GM19043 (cell line): ENCODE measurements at regions not wholly inside any gene's neighbourhood (a gene's known extent, or its start where the extent isn't known, plus 50 kb on each side); places are given as distances from the start of the nearest gene placed in this dataset.

ENCODE experiments used
- ATAC-seq: cut with Tn5 transposase; IDR thresholded peaks from one replicate; pipeline ENCODE4 v1.9.1; 2021; ENCODE audit warnings: low read depth; ENCODE audit not compliant: unreplicated experiment

DNA sequence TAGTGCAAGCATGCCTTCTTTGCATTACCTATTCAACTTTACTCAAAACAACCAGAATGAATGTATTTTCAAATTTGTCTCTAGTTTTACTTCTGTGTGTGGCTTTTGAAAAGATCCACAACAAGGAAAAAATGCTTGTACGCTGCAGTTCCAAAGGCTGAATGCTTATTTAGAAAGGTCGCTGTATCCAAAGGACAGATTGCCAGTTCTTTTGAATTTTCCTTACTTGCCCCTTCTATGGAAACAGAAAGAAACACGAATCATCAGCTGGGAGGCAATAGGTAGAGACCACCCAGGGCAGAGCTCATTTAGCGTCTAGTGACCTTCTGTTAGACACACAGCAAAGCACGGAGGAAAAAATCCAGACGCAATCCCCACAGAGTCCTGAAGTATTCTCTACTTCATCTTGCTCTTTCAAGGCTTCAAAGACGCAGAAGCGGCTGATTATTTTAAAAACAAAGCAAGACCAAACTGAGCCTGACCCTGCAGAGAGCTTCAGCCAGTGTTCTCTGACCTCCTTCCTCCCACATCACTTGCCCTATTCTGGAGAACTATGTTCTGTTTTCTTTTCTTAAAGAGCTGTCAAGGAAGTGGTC lies 674.6 kb upstream of the SGCG start:
- ATAC-seq: no peak

DNA sequence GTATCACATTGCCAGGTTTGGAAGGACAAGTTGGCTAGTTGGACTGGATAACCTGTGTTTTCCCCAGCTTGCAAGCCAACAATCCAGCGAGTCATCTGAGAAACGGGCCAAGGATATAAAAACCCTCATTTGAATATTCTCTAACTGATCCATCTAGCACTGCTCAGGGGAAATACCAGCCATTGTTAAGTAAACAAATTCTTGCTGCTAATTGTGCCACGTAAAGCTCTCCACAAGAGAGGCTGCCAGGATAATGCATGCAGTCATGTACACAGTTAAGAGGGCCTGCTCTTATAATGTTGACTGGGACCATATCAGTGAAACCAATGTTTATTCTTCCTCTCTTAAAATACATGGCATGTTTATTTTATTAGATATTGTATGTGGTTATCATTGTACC lies 663.2 kb upstream of the SGCG start:
- ATAC-seq: no peak

GRCh38 chr13:22536851-22537250 lies 643.9 kb upstream of the SGCG start:
- no peak for ATAC-seq

- no peak for ATAC-seq
Observed at GRCh38 chr13:22538400-22538799, 642.4 kb upstream of the SGCG start.

- no peak for ATAC-seq
Observed at GRCh38 chr13:22549126-22549525, 631.7 kb upstream of the SGCG start.

DNA sequence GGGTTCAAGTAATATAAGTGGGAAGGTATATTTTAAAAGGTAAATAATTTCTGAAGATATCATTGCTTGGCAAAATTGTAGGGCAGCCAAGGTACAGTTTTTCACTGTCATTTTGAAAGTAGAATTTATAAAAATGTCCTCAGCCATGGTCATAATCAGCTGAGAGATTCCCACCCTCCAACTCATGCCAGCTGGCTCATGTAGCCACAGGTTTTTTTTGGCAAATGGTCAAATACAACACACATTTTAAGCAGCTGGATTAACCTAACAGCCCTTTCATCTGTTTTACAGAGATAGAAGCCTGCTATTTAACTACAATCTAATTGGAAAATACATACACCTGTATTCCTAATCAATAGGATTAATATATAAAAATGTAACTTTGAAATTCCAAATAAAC lies 619.2 kb upstream of the SGCG start:
- no peak for ATAC-seq

DNA sequence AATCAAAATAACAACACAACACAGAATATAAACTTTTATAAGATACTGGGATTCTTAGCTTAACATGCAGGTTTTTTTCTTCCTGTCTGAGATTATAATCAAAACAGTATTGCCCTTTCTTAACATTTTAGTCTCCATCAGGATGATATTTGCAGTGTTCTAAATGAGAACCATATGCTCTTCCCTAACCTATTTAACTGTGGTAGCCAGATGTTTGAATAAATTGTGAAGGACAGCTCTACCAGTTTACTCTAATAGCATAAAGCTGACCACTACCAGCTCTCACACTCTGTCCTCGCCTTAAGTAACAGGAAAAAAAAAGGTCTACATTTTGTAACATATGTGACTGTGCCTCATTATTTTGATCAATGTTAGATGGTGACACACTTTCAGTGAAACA lies 618.7 kb upstream of the SGCG start:
- ATAC-seq: no peak

DNA sequence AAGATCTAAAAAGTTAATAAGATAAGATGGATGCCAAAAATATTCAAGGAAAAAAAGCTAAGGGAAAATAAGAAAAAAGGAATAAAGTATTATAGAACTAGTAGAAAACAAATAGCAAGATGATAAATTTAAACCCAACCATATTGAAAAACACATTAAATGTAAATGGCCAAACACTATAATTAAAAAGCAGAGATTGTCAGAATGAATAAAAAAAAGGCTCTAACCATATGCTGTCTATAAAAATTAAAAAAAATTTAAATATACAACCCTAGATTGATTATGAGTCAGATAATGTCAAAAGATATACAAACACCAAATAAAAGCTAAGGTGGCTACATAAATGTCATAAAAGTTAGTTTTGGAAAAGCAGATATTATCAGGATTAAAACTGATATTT lies 617.5 kb upstream of the SGCG start:
- no peak for ATAC-seq

DNA sequence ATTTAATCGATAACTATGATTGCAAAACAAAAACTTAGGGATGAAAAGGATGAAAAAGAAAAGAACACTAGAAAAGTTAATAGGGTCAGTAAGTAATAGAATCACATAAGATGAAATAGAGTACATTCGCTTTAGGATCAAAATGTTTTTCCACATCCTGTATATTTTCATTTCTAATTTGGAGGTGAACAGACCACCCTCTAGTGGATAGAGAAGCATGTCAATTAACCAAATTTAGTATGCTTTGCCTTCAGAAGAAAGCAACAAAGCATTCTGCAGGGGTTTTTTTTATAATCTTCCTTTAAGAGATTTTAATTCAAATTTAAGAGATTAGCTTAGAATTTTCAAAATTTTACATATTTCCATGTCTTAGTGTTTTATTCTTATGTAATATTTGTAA lies 611.0 kb upstream of the SGCG start:
- no peak for ATAC-seq

- ATAC-seq: no peak
Observed at GRCh38 chr13:22589880-22590279, 590.9 kb upstream of the SGCG start.

DNA sequence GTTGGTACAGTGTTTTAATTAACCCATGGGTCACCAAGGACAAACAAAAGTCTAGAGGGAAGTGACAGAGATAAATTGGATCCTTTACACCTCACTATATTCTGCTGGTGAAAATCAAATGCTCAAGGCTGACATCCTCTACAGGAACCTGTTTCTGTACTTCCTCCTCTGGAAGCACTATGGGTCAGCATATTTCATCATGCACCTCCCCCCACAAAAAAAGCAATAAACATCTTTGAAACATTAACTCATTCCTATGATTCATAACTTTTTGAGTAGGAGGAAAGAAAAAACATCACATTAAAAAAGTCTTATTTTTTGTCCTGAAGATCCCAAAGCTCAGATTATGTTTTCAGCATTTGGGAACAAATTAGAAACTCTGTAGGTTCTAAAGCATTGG lies 588.3 kb upstream of the SGCG start:
- ATAC-seq: no peak

GRCh38 chr13:22594041-22594440 lies 586.7 kb upstream of the SGCG start:
- ATAC-seq: no peak

- no peak for ATAC-seq
Observed at GRCh38 chr13:22596171-22596863, 584.5 kb upstream of the SGCG start.

DNA sequence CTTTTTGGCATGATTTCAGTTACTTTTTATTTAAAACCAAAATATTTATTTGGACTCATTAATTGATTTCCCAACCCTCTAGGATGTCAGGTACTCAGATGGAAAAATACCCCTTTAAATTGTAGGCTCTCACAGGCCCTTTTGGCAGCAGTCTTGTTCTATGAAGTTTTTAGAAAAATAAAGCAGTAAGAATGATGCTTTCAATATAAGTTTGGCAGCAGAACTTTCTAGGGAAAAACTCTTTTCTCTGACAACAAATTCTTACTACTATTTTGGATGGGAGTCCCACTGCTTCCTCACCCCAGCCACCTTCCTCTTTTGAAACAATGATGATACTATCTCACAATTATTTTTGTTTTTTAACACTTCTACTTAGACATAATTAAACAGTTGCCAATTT lies 581.6 kb upstream of the SGCG start:
- ATAC-seq: no peak

DNA sequence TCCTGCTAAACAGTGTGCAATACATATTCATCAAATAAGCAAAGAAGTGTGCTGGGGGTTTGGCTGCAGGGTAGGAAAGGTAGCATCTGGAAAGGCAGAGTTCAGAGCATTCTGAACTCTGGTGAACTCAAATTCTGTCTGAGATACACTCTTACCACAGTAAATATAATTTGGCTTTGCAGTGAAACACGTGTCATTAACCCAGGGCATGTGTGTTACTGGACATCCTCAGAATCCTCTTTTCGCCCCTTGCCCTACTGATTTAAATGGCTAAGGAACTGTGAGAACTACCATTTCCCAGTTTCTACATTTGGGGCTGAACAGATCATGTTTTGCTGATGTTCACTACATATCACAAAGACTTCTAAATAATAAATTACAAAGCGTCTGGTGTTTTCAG lies 562.8 kb upstream of the SGCG start:
- ATAC-seq: no peak

DNA sequence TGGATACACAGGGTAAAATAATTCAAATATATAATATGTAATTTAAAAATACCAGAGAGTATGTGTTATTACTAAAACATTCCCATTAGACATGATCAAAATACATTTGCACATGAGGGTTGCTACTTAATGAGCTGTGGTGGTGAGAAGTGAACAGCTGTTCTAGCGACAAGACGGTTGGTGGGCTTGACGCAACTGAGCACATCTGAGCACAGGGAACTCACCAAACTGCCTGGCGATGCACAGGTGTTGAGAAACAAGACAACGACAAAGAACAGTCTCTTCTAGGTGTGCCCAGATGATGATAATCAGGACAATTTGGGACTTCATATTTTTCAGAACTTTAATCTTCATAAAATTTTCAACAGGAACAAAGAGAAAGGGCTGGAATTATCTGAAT lies 555.1 kb upstream of the SGCG start:
- no peak for ATAC-seq

GRCh38 chr13:22629374-22629773 lies 551.4 kb upstream of the SGCG start:
- no peak for ATAC-seq

GRCh38 chr13:22642088-22642487 lies 538.7 kb upstream of the SGCG start:
- no peak for ATAC-seq

- no peak for ATAC-seq
Observed at GRCh38 chr13:22644941-22645340, 535.8 kb upstream of the SGCG start.

- ATAC-seq: no peak
Observed at GRCh38 chr13:22647156-22647850, 533.5 kb upstream of the SGCG start.

- ATAC-seq: no peak
Observed at GRCh38 chr13:22648320-22648801, 532.4 kb upstream of the SGCG start.

DNA sequence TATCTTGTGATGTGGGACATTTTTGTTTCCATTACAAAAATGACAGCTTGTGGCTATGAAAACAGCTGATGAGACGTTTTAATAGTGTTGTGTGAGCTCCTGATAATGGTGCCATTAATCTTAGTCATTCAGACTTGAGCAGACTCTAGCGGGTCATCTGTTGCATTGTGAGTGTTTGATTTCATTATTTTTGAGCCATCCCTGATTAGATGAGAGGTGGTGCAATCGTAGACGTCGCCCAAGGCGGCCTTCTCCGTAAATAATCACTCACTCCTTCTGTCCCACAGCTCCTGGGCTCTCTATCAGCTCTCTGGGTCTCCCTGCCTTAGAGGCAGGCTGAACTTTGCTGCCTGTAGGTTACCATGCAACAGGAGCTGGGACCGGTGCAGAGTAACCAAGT lies 528.0 kb upstream of the SGCG start:
- no peak for ATAC-seq
